ENCODE measurements at regions not wholly inside any gene's neighbourhood (a gene's known extent, or its start where the extent isn't known, plus 50 kb on each side); places are given as distances from the start of the nearest gene placed in this dataset.

GRCh38 chr5:167877114-167877722 lies 414.2 kb upstream of the WWC1 start (continued):
- TF ChIP-seq JARID2 (CRISPR knock-in tag; IDR thresholded peaks at IDR 0.05; ENCODE audit: insufficient replicate concordance) (no peak), ZBTB25 (CRISPR knock-in tag; IDR thresholded peaks at IDR 0.05) (no peak), ZNF207 (IDR thresholded peaks at IDR 0.05; ENCODE audit: borderline replicate concordance) (no peak), SRSF9 (IDR thresholded peaks at IDR 0.05; ENCODE audit: borderline replicate concordance, insufficient read depth, low read depth, low read length, poor library complexity, severe bottlenecking) (no peak), ZNF543 (CRISPR knock-in tag; IDR thresholded peaks at IDR 0.05) (no peak), DNMT3B (CRISPR knock-in tag; conservative IDR thresholded peaks at IDR 0.05) (no peak)
- TF ChIP-seq, protein P1, sequence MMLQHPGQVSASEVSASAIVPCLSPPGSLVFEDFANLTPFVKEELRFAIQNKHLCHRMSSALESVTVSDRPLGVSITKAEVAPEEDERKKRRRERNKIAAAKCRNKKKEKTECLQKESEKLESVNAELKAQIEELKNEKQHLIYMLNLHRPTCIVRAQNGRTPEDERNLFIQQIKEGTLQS (CRISPR knock-in tag; IDR thresholded peaks at IDR 0.05): no peak

DNA sequence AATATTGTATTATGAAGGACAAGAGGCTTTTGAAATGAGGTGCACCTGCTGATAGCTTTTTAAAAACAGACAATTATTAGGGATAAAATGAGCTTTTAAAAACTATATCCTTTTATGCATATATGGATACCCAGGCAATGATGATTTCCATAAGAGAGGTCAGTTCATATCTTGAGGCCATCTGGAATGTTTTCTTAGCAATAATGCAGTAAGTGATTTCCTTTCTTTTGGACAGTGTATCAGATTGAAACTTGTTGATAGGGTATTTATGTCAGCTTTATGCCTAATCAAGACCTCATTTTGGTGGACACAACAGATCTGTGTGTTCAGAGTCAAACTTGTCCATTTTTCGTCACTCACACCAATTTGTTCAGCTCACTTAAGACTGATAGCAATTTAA lies 413.5 kb upstream of the WWC1 start:
- Histone ChIP-seq H3K4me2 (ENCODE audit: low read depth, low read length) (no peak overlapping the region), H3K36me3 (replicated peaks in 1 of 2; ENCODE audit: control insufficient read depth in 1 of 2, insufficient read depth in 2 of 2, low read length in 2 of 2) (no peaks in the 10 kb centered on the region), H3K27ac (ENCODE audit: extremely low read length, insufficient read depth, low read length) (no peak overlapping the region), H3K4me3 (replicated peaks in 1 of 3; ENCODE audit: insufficient read depth in 1 of 3, low read depth in 2 of 3, low read length in 3 of 3) (no peak overlapping the region), H3K9ac (ENCODE audit: insufficient read depth, low read depth, low read length) (no peak overlapping the region), H2AFZ (ENCODE audit: low read length) (no peak overlapping the region), H4K20me1 (ENCODE audit: insufficient read depth, low read length) (no peaks in the 10 kb centered on the region), H3K79me2 (ENCODE audit: insufficient read depth, low read length) (no peaks in the 10 kb centered on the region), H3K4me1 (ENCODE audit: insufficient read depth, low read length) (no peaks in the 10 kb centered on the region), H3K9me3 (ENCODE audit: low read length) (no peaks in the 10 kb centered on the region; the same call in 1 of the 2 replicates), H3K27me3 (ENCODE audit: control insufficient read depth in 1 of 2, insufficient read depth in 2 of 2, low read length in 2 of 2) (no peaks in the 10 kb centered on the region)
- WGBS (ENCODE audit: low lambda C conversion rate): 0% methylated on average over 1 of the region's 1 CpG
- ChIA-PET POLR2A (no interaction called here), CTCF (ENCODE audit: low intra/inter-chr PET ratio, low total read pairs) (no interaction called here)
- BruUV-seq (replicated peaks): no TSS peak
- intact Hi-C loops (cut with micrococcal nuclease; ENCODE audit: unreplicated experiment): no loop called here
- ATAC-seq (no peak), FAIRE-seq (no peak), DNase-seq (ENCODE audit: low spot score) (no peak)
- in situ Hi-C loops (cut with HindIII; ENCODE audit: extremely low pct_ligation_motif_present, low pct_unique_long_range_greater_than_20kb): no loop called here
- TF ChIP-seq ZNF569 (CRISPR knock-in tag; IDR thresholded peaks at IDR 0.05; ENCODE audit: borderline replicate concordance) (no peak), SCMH1 (CRISPR knock-in tag; IDR thresholded peaks at IDR 0.05; ENCODE audit: borderline replicate concordance) (no peak), FOSL1 (CRISPR knock-in tag; IDR thresholded peaks at IDR 0.05; ENCODE audit: borderline replicate concordance) (no peak), ZNF484 (CRISPR knock-in tag; IDR thresholded peaks at IDR 0.05; ENCODE audit: borderline replicate concordance, low read depth) (no peak), MIER2 (CRISPR knock-in tag; IDR thresholded peaks at IDR 0.05) (no peak), ZFP36L2 (CRISPR knock-in tag; IDR thresholded peaks at IDR 0.05) (no peak), SNAI1 (CRISPR knock-in tag; IDR thresholded peaks at IDR 0.05; ENCODE audit: borderline replicate concordance) (no peak), ARNT (IDR thresholded peaks at IDR 0.05) (no peak), ZNF496 (CRISPR knock-in tag; IDR thresholded peaks at IDR 0.05; ENCODE audit: insufficient replicate concordance) (no peak), IRF9 (CRISPR knock-in tag; IDR thresholded peaks at IDR 0.05; ENCODE audit: borderline replicate concordance) (no peak), NFATC3 (CRISPR knock-in tag; IDR thresholded peaks at IDR 0.05) (no peak), ZNF33A (CRISPR knock-in tag; IDR thresholded peaks at IDR 0.05; ENCODE audit: borderline replicate concordance) (no peak), ZNF740 (CRISPR knock-in tag; IDR thresholded peaks at IDR 0.05) (no peak)
- TF ChIP-seq, protein P2, sequence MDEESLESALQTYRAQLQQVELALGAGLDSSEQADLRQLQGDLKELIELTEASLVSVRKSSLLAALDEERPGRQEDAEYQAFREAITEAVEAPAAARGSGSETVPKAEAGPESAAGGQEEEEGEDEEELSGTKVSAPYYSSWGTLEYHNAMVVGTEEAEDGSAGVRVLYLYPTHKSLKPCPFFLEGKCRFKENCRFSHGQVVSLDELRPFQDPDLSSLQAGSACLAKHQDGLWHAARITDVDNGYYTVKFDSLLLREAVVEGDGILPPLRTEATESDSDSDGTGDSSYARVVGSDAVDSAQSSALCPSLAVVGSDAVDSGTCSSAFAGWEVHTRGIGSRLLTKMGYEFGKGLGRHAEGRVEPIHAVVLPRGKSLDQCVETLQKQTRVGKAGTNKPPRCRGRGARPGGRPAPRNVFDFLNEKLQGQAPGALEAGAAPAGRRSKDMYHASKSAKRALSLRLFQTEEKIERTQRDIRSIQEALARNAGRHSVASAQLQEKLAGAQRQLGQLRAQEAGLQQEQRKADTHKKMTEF (CRISPR knock-in tag; IDR thresholded peaks at IDR 0.05): no peak
